AG04450 (cell line): ENCODE measurements at regions not wholly inside any gene's neighbourhood (a gene's known extent, or its start where the extent isn't known, plus 50 kb on each side); places are given as distances from the start of the nearest gene placed in this dataset.

Experiments
- CTCF ChIA-PET: fragments of 300-600, 350-600 bp; formaldehyde crosslinking; extraction: SDS; loops from one replicate; lab custom pipeline; 2022; ENCODE audit warnings: antibody characterized with exemption, inconsistent platforms; lab: Charles Lee
- POLR2A ChIA-PET: fragments of 350-600 bp; formaldehyde crosslinking; extraction: SDS; loops from one replicate; lab custom pipeline; 2021; ENCODE audit warnings: antibody characterized with exemption, inconsistent platforms; lab: Yijun Ruan, JAX
- DNase-seq: peaks from one replicate; pipeline ENCODE4 v3.0.0-alpha.2; 2011; ENCODE audit warnings: low read depth, low spot score
- H3K27ac ChIP-seq: one replicate; pipeline ENCODE4 v1.5.1; 2012; ENCODE audit warnings: low read depth, low read length, control low read depth
- H3K27me3 ChIP-seq: one replicate; pipeline ENCODE4 v1.6.0; 2012; ENCODE audit warnings: low read length; ENCODE audit not compliant: control insufficient read depth, insufficient read depth
- H3K4me3 ChIP-seq: 2 replicates; pipeline ENCODE4 v1.5.1; 2011; ENCODE audit warnings: mild to moderate bottlenecking, low read depth, low read length, control low read depth
- H3K9me3 ChIP-seq: 2 replicates; pipeline ENCODE4 v1.5.1; 2012; ENCODE audit warnings: low read length; ENCODE audit not compliant: control insufficient read depth, insufficient read depth
- TF ChIP-seq, protein P1 (sequence below): IDR thresholded peaks from 2 replicates; pipeline ENCODE4 v1.5.1; 2011; ENCODE audit warnings: low read depth, low read length, control low read depth, inconsistent platforms

DNA sequence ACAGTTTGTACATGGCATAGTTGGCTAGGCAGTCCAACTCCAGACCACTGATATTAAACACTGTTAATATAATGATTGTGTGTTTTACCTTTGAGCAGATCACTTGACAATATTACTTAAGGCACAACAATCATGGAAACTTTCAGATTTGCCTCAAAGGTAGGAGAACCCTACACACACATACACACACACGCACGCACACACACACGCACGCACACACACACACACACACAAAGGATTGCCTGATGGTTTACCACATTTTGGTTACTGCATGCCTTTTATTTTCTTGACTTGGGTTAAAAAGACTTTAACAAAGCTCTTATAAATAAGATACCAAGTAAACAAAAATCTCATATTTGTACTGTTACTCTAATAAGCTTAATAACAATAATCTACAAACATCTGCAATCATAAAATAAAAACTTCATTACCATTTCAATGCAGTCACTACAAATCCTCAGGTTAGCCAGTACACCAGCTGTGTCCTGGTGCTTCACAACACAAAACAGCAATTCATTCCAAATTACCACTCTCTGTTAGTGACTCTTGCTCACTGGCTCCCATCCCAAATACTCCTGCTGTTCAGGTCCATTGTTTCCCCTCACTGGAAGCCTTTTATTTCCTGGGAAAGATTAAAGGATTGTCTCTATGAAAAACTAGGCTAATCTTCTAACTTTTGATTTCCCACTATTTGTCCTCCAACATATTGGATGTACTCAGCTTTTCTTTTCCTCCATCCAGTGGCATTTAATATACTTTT is 175.2 kb upstream of the ATP2B1 start:
- CTCF ChIA-PET, result interaction anchor here (1.2 kb wide), 2 partner anchors 11 to 339 kb away, joined by 3 to 6 read pairs; no protein-coding TSS in a partner anchor
- no peak for DNase-seq
- no peaks in the 10 kb centered on the region for H3K9me3 ChIP-seq
- no peak overlapping the region for H3K4me3 ChIP-seq
- TF ChIP-seq, protein P1, sequence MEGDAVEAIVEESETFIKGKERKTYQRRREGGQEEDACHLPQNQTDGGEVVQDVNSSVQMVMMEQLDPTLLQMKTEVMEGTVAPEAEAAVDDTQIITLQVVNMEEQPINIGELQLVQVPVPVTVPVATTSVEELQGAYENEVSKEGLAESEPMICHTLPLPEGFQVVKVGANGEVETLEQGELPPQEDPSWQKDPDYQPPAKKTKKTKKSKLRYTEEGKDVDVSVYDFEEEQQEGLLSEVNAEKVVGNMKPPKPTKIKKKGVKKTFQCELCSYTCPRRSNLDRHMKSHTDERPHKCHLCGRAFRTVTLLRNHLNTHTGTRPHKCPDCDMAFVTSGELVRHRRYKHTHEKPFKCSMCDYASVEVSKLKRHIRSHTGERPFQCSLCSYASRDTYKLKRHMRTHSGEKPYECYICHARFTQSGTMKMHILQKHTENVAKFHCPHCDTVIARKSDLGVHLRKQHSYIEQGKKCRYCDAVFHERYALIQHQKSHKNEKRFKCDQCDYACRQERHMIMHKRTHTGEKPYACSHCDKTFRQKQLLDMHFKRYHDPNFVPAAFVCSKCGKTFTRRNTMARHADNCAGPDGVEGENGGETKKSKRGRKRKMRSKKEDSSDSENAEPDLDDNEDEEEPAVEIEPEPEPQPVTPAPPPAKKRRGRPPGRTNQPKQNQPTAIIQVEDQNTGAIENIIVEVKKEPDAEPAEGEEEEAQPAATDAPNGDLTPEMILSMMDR, result no peak
- H3K27me3 ChIP-seq, result no peaks in the 10 kb centered on the region
- POLR2A ChIA-PET, result no interaction called here
- H3K27ac ChIP-seq, result no peak overlapping the region

DNA sequence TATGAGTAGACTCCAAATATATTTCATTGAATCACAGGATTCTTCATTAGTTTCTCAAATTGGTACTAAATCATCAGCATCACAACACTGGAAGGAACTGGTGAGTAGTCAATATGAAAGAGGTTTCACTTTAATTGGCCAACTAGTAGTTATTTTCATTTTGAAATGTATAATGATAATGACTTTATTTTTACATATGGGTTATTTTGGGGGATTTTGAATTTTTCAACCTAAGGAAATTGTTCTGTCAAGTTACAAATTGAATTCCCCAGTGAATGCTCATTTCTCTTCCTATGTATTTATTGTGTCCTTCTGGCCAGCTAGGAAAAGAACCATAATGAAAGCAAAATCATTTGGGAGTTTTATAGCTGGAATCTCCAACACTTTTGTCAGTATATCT is 174.2 kb upstream of the ATP2B1 start:
- Histone ChIP-seq H3K27me3 (no peaks in the 10 kb centered on the region), H3K4me3 (no peak overlapping the region), H3K27ac (no peak overlapping the region), H3K9me3 (no peaks in the 10 kb centered on the region)
- DNase-seq, result no peak
- TF ChIP-seq, protein P1, result no peak
- ChIA-PET CTCF (no interaction called here), POLR2A (no interaction called here)

DNA sequence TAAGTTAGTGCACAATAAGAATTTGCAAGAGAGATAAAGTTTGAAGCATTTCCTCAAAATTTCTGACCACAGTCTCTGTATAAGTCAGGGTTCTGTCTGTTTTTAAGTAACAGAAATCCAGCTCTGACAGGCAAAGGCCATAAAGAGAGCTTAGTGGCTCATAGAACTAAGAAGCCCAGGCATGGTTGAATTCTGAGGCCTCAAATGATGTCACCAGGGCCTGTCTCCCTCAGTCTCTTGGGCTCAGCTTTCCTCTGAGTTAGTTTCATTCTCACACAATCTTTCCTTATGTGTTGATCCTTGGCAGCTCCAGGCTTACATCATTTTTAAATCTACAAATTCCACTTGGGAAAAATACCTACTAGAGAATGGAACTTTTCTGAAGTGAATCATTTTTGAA is 173.4 kb upstream of the ATP2B1 start:
- Histone ChIP-seq H3K4me3 (no peak overlapping the region), H3K9me3 (no peaks in the 10 kb centered on the region), H3K27me3 (no peaks in the 10 kb centered on the region), H3K27ac (no peak overlapping the region)
- TF ChIP-seq, protein P1, result no peak
- ChIA-PET CTCF (no interaction called here), POLR2A (no interaction called here)
- no peak for DNase-seq

DNA sequence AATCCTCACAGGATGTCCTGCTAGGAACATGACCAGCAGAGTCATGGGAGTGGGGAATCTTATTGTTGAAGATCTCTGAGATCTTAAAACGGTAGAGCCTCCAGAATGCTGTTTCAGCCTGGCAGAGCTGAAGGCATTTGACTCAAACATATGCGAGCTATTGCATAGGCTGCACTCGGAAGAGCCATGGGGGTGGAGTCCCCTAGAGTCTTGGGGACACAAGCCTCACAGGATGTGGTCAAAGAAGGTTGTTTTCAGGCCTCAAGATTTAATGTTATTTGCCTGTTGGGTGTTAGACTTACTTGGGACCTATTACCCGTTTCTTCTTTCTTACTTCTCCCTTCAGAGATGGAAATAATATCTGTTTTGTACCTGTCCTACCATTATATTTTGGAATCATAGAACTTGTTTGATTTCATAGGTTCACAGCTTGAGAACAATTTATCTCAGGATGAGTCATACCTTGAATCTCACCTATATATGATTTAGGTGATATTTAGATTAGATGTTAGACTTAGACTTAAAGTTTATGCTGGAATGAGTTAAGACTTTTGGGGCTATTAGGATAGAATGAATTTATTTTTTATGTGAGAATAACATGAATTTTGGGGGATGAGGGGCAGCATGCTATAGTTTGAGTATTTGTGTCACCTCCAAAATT is 172.2 kb upstream of the ATP2B1 start:
- Histone ChIP-seq H3K4me3 (no peak overlapping the region), H3K27me3 (no peaks in the 10 kb centered on the region), H3K27ac (no peak overlapping the region), H3K9me3 (no peaks in the 10 kb centered on the region)
- TF ChIP-seq, protein P1, result no peak
- POLR2A ChIA-PET, result no interaction called here
- no peak for DNase-seq
- CTCF ChIA-PET, result no interaction called here

DNA sequence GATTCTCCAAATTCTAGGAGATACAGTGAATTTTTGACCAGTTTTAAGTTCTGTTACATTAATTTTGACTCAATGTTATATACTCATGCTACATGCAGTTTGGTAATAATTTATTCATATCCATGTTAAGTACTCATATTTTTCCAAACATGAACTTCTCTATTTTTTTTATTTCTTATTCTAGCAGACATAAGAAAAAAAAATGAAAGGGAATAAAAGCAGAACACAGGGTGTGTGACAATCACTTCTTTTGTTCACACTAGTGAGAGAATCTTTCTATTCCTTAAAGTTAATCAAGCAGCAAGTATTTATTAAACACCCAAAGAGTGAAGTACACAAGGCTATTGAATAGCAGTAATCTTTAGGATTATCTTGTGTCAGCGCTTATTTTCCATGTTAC is 171.1 kb upstream of the ATP2B1 start:
- no peak for DNase-seq
- TF ChIP-seq, protein P1, result no peak
- no peaks in the 10 kb centered on the region for H3K9me3 ChIP-seq
- CTCF ChIA-PET, result no interaction called here
- POLR2A ChIA-PET, result no interaction called here
- H3K4me3 ChIP-seq, result no peak overlapping the region
- no peak overlapping the region for H3K27ac ChIP-seq
- no peaks in the 10 kb centered on the region for H3K27me3 ChIP-seq
